Endodermal cell (in vitro differentiated cells): ENCODE measurements at regions not wholly inside any gene's neighbourhood (a gene's known extent, or its start where the extent isn't known, plus 50 kb on each side); places are given as distances from the start of the nearest gene placed in this dataset.

ENCODE experiments used
- DNase-seq: peaks from one replicate; pipeline ENCODE4 v3.0.0-alpha.2; 2017
- H3K27ac ChIP-seq: 2 replicates; pipeline ENCODE4 v1.5.1; 2013; ENCODE audit warnings: mild to moderate bottlenecking, low read depth, low read length, moderate library complexity
- H3K27me3 ChIP-seq: 2 replicates; pipeline ENCODE4 v1.6.1; 2013; ENCODE audit warnings: mild to moderate bottlenecking, low read length, moderate library complexity; ENCODE audit not compliant: insufficient read depth, control insufficient read depth, poor library complexity, severe bottlenecking
- H3K36me3 ChIP-seq: 2 replicates; pipeline ENCODE4 v1.7.0; 2013; ENCODE audit warnings: mild to moderate bottlenecking, low read length, moderate library complexity; ENCODE audit not compliant: control insufficient read depth, insufficient read depth
- H3K4me1 ChIP-seq: one replicate; pipeline ENCODE4 v1.7.0; 2013; ENCODE audit warnings: low read length; ENCODE audit not compliant: control insufficient read depth, insufficient read depth
- H3K4me3 ChIP-seq: 2 replicates; pipeline ENCODE4 v1.5.1; 2013; ENCODE audit warnings: mild to moderate bottlenecking, low read length, moderate library complexity
- H3K9ac ChIP-seq: 2 replicates; pipeline ENCODE4 v1.6.1; 2013; ENCODE audit warnings: mild to moderate bottlenecking, low read length, moderate library complexity; ENCODE audit not compliant: poor library complexity, severe bottlenecking; ENCODE audit errors: extremely low read depth
- H3K9me3 ChIP-seq: 2 replicates; pipeline ENCODE4 v1.6.1; 2013; ENCODE audit warnings: mild to moderate bottlenecking, low read length, moderate library complexity; ENCODE audit not compliant: control insufficient read depth
- H3K27ac Mint-ChIP-seq: 2 replicates; pipeline ENCODE4 v1.8.0; 2020; ENCODE audit warnings: mixed read lengths
- H3K27me3 Mint-ChIP-seq: 2 replicates; pipeline ENCODE4 v1.8.0; 2021; ENCODE audit warnings: mild to moderate bottlenecking, mixed read lengths; ENCODE audit not compliant: insufficient read depth
- H3K36me3 Mint-ChIP-seq: 2 replicates; pipeline ENCODE4 v1.8.0; 2020; ENCODE audit warnings: low read depth, mixed read lengths
- H3K4me1 Mint-ChIP-seq: 2 replicates; pipeline ENCODE4 v1.8.0; 2020; ENCODE audit warnings: mixed read lengths
- H3K4me3 Mint-ChIP-seq: 2 replicates; pipeline ENCODE4 v1.8.0; 2020; ENCODE audit warnings: mild to moderate bottlenecking, moderate library complexity, mixed read lengths
- H3K9me3 Mint-ChIP-seq: 2 replicates; pipeline ENCODE4 v1.8.0; 2020; ENCODE audit warnings: mild to moderate bottlenecking, mixed read lengths
- WGBS, 2 experiments: methylation state at CpG; one replicate each; pipeline versions ENCODE4 v1.1.5 to v1.1.7; 2013; ENCODE audit warnings: missing lambda C conversion rate in 2 of 2, mixed read lengths in 1 of 2; ENCODE audit not compliant: insufficient coverage in 1 of 2, insufficient read length in 1 of 2; 5-methylcytosine and 5-hydroxymethylcytosine counted together
- TF ChIP-seq, protein P1 (sequence below): fragments of 200-600 bp; sonication (generic); conservative IDR thresholded peaks from 2 replicates; pipeline ENCODE4 v1.5.0; 2021; ENCODE audit warnings: antibody characterized with exemption, mild to moderate bottlenecking

DNA sequence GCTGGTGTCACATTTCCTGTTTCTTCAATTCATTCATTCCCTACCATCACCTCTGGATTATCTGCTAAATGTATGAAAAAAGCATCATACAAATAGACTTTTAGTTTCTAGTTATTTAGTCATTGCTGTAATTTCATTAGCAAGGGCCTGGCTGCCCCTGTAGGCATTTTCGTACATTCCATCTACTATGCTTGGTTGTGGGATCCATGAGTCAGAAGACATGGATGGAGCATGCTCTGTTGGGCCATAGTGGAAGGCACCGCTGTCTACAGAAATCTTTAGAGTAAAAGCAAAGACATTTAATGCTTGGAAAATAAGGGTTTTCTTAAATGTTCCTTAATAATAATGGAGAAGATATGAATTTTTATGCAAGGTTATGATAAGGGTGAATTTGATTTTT, 324.8 kb upstream of the MEIS1 start:
- Mint-ChIP-seq H3K4me1 (no peaks in the 10 kb centered on the region), H3K4me3 (no peak overlapping the region), H3K27me3 (peaks cover 8% of the 10 kb centered on the region), H3K9me3 (no peaks in the 10 kb centered on the region), H3K27ac (no peak overlapping the region), H3K36me3 (no peaks in the 10 kb centered on the region)
- Histone ChIP-seq H3K9me3 (no peaks in the 10 kb centered on the region), H3K9ac (no peak overlapping the region), H3K36me3 (no peaks in the 10 kb centered on the region), H3K27ac (no peak overlapping the region), H3K4me1 (no peaks in the 10 kb centered on the region), H3K27me3 (peaks cover 35% of the 10 kb centered on the region), H3K4me3 (no peak overlapping the region)
- 89 to 94% methylated on average over 2 of the region's 2 CpGs for WGBS, 2 experiments
- TF ChIP-seq, protein P1, sequence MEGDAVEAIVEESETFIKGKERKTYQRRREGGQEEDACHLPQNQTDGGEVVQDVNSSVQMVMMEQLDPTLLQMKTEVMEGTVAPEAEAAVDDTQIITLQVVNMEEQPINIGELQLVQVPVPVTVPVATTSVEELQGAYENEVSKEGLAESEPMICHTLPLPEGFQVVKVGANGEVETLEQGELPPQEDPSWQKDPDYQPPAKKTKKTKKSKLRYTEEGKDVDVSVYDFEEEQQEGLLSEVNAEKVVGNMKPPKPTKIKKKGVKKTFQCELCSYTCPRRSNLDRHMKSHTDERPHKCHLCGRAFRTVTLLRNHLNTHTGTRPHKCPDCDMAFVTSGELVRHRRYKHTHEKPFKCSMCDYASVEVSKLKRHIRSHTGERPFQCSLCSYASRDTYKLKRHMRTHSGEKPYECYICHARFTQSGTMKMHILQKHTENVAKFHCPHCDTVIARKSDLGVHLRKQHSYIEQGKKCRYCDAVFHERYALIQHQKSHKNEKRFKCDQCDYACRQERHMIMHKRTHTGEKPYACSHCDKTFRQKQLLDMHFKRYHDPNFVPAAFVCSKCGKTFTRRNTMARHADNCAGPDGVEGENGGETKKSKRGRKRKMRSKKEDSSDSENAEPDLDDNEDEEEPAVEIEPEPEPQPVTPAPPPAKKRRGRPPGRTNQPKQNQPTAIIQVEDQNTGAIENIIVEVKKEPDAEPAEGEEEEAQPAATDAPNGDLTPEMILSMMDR = no peak
- no peak for DNase-seq

DNA sequence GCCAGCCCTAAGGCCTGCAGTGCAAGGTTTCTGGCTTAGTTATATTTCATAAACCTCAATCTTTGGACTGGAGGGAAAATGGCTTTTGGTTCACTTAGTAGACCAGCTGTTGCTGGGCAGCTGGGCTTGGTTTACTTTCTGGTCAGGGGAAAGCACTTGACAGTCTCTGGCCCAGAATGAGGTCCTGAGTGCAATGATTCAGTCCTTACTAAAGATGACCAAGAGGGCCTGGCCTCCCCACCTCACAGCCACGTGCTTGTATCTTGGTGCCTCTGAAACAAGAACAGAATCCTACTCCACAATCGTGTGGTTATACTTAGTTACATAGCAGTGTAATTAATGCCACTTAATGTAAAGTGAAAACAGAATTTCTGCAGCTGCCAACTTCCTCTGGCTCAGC, 325.5 kb upstream of the MEIS1 start:
- Histone ChIP-seq H3K27ac (no peak overlapping the region), H3K4me1 (no peaks in the 10 kb centered on the region), H3K36me3 (no peaks in the 10 kb centered on the region), H3K4me3 (no peak overlapping the region), H3K9me3 (no peaks in the 10 kb centered on the region), H3K9ac (no peak overlapping the region), H3K27me3 (peaks cover 33% of the 10 kb centered on the region)
- Mint-ChIP-seq H3K36me3 (no peaks in the 10 kb centered on the region), H3K27me3 (peaks cover 8% of the 10 kb centered on the region), H3K27ac (no peak overlapping the region), H3K9me3 (no peaks in the 10 kb centered on the region), H3K4me3 (no peak overlapping the region), H3K4me1 (no peaks in the 10 kb centered on the region)
- DNase-seq = no peak
- WGBS, 2 experiments = 91% methylated on average over 2 of the region's 2 CpGs; no CpG with 5 or more reads in 1 of the 2 experiments
- TF ChIP-seq, protein P1 = no peak

DNA sequence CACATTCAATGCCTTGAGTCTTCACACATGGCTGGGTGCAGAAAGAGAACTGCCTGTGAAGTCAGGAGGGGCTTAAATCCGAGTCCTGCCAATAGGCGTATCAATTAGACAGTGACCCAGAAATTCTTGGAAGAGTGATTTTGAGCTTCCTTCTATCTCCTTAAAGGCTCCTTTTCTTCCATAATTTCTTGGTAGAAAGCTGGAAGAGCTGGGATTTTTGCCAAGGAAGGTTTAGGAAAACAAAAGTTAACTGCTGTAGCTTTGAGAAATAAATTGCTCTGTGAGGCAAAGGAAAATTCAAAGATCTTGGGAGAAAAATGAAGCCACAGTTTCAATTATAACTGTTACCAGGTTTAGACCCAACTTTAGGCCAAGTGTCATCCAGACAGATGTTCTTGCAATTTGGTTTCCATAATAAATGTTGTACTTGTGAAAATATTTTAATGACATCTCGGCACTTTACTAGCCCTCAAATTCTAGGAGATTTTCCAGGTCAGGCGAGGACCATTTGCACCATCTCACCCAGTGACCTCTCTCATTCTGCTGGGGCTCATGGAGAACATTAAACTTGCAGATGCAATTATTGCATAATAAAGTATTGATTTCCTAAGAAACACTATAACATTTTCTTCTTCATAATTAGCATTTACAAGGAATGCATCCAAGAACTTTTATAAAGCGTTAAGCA, 329.7 kb upstream of the MEIS1 start:
- Mint-ChIP-seq H3K4me1 (no peaks in the 10 kb centered on the region), H3K9me3 (no peaks in the 10 kb centered on the region), H3K27me3 (peaks cover 2% of the 10 kb centered on the region), H3K36me3 (no peaks in the 10 kb centered on the region), H3K27ac (no peak overlapping the region), H3K4me3 (no peak overlapping the region)
- no peak for DNase-seq
- Histone ChIP-seq H3K36me3 (no peaks in the 10 kb centered on the region), H3K27me3 (peaks cover 4% of the 10 kb centered on the region), H3K9ac (no peak overlapping the region), H3K4me1 (no peaks in the 10 kb centered on the region), H3K27ac (no peak overlapping the region), H3K9me3 (no peaks in the 10 kb centered on the region), H3K4me3 (no peak overlapping the region)
- TF ChIP-seq, protein P1 = no peak
- WGBS, 2 experiments = 75 to 96% methylated on average over 2 to 5 of the region's 5 CpGs
